GM19193 (cell line): ENCODE measurements at regions not wholly inside any gene's neighbourhood (a gene's known extent, or its start where the extent isn't known, plus 50 kb on each side); places are given as distances from the start of the nearest gene placed in this dataset.

Source experiments
- POLR2A ChIP-seq: IDR thresholded peaks from 4 replicates; pipeline ENCODE4 v1.6.1; 2011; ENCODE audit not compliant: insufficient read depth, insufficient read length; ENCODE audit errors: extremely low read depth

GRCh38 chr11:116066777-116067176 is 562.6 kb upstream of the CADM1 start:
- TF ChIP-seq POLR2A: no peak

DNA sequence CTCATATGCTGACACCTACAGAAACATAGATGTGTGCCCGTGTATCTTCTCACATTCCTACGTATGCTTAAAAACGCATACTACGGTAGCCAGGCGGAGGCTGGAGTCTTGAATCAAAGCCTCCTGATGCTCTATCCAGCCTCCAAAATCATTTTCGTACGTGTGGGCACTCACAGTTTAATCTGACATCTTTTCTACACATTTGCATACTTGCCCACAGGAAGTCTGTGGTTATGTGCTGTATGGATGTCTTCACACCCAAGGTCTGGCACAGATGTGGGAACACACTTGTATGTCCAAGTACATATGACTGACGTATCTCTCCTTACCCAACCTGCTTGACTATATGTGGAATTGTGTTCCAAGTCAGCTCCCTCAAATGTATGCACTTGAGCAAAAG is 561.8 kb upstream of the CADM1 start:
- no peak for TF ChIP-seq POLR2A

DNA sequence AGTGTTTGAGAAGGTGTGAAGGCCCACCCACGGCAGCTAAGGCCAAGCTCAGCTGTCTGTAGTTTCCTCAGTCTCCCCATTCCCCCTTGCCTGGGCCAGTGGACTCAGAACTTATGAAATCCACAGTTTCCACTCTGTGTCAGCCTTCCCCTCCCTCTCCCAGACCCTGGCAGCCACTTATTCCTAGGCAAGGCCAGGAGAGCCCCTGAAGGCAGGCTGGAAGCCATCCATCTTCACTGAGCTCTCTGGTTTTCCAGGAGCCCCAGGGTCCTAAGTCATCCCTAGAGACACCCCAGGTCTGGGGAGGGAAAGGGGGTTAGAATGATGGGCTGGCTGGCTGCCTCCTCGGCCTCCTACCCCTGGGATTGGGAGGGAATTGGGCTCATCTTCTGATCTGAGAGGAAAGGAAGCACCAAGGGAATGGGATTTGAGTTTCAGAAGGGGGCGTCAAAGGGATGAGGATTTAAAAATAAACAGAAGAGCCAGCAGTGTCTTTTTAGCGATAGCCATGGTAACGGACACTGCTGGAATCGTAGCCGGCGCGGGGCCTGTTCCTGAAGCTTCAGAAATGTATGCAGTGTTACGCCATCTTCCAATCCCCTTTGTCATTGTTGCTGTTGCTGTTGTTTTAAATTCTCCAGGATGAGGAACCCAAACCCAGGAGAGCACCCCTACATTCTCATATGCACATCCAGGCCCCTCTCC is 561.1 kb upstream of the CADM1 start:
- TF ChIP-seq POLR2A: no peak

- TF ChIP-seq POLR2A: no peak
Observed at GRCh38 chr11:116062490-116063171, 558.4 kb upstream of the CADM1 start.

DNA sequence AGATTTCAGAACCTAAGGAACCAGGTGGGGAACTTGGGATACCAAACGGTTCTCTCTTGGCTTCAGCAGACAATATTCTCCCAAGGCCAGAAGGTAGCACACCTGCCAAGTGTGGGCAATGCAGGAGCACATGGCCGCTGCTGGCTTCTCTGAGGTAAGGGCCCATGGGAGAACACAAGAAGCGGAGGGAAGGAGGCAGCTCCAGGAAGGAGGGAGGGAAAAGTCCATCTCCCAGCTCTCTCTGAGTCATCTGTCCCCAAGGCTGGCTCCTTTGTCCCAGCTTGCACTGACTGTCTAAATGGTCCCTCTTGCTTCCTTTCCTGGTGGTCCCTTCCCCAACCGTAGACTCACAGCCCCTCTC is 557.9 kb upstream of the CADM1 start:
- TF ChIP-seq POLR2A: no peak

GRCh38 chr11:116061322-116061721 is 557.1 kb upstream of the CADM1 start:
- no peak for TF ChIP-seq POLR2A

GRCh38 chr11:116059919-116060318 is 555.7 kb upstream of the CADM1 start:
- TF ChIP-seq POLR2A: no peak

DNA sequence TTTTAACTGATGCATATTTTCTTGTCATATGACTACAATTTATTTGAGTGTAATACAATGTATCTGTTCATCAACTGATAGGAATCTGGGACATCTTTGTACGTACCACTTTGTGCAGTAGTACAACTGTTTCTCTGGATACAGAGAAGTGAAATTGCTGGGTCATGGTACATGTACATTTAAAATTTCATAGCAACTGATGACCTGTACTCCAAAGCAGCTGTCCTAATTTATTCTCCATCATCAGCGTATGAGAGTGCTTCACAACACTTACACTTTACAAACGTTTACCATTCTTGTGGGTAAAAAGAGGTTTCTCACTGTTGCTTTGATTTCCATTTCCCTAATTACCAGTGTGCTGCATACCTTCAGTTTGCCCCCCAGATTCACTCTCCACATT is 552.8 kb upstream of the CADM1 start:
- no peak for TF ChIP-seq POLR2A

DNA sequence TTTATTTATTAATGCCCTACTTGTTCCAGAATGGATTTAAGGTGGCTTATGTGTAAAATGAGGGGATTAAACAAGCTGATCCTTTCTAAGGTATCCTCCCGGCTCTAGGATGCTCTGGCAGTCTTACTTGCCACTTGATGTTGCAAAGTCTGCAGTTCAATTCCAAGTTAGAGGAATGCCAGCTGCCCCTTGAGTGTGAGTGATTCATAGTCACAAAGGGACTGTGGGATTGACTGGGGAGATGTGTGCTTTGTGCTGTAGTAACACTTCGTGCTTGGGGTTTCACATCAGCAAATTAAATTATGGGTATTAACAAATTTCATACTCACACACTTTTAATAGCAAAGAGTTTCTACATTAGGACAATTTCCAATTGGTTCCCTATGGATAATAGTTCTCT is 550.8 kb upstream of the CADM1 start:
- TF ChIP-seq POLR2A: no peak

DNA sequence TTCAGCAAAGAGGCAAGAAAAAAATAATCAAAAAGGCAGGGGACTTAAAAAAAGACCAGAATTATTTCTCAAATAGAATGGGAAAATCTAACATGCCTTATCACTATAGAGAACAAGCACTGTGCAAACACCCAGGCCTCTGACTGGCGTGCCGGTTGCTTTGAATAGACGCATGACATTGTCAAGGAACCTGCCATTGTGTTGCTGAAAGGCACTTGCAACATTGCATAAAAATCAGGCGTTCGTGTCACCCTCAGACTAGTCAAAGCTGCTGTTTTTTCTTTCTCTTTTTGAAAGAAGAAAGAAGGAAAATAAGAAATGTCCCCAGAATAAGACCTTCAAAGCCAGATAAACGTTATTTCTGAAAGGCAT is 549.3 kb upstream of the CADM1 start:
- no peak for TF ChIP-seq POLR2A

DNA sequence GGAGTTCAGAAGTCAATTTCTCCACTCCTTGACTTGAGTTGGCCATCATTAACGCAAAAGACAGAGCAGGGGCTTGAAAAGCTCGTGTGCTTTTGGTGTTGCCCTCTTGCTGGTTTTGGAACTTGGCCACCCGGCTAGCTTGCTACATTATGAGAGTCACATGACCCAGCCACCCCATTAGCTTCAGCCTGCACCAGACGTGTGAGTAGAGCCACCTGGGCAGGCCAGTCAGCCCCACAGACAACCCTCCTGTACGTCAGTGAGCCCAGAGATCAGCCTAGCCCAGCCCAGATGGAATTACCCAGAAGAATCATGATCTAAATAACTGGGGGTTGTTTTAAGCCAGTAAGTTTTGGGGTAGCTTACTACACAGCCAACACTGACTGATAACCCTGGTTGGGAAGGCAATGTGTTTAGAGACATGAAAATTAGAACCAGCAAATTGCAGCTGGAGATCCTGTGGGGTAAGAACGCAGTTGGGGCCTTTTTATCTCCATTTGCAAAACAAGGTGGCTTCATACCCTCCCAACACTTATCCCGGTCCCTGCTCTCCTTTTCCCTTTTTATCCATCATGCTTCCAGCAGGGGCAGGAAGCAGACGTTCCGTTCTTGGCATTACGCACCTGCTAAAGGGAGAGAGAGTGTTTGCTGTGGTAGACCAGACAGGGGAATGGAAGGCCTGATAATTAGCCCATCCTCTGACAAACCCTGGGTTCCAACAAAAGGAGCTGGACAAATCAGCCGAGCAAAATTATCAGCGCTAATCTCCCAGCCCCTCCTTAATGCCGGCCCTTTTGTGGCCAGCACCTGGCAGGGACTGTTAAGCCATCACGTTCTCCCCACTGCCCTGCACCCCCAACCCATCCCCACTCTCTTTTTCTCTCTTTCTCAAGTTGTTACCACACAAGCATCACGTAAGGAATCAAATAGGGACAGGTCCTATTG is 548.7 kb upstream of the CADM1 start:
- no peak for TF ChIP-seq POLR2A

GRCh38 chr11:116051494-116051893 is 547.3 kb upstream of the CADM1 start:
- no peak for TF ChIP-seq POLR2A

DNA sequence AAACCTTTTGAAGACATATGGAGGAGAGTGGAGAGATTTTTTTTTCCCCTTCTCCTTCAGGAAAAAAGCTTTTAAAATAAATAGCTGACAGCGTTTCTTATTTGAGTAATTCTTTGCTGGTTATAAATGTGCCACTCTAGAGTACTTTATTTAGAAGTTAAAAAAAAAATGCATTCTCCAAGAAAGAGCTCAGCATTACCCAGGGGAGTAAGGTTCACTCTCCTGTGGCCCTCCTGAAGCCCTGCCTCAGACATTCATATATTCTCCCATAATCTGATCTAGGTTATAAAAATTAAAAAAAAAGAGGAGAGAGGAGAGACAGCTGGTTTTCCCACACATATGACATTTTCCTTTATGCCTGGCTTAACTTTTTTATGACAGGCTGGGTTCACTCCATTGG is 545.2 kb upstream of the CADM1 start:
- no peak for TF ChIP-seq POLR2A

GRCh38 chr11:116046127-116046526 is 541.9 kb upstream of the CADM1 start:
- TF ChIP-seq POLR2A: no peak

DNA sequence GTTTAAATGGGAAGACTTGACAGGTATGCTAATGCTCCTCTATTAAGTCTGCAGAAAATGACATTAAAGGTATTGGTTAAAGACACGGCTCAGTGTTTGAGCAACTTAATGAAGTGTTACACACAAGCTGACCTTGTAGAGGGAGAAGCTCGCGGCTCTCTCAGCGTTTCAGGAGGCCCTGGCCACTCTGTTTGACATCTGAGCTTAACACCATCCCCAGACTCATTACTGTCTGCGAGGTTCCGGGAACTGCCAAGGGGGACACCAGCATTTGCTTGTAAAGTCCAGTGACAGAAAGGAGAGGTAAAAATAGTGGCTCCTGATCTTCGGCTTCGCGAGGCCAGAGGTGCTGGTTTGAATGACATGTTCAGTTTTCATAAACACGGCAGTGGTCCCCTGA is 540.7 kb upstream of the CADM1 start:
- TF ChIP-seq POLR2A: no peak
